Urinary bladder (tissue), 3 donors: ENCODE measurements at regions not wholly inside any gene's neighbourhood (a gene's known extent, or its start where the extent isn't known, plus 50 kb on each side); places are given as distances from the start of the nearest gene placed in this dataset.

Experiments used
- DNase-seq: peaks from one replicate; pipeline ENCODE4 v3.0.0-alpha.2; 2015; ENCODE audit errors: extremely low spot score
- H3K27ac ChIP-seq: one replicate; pipeline ENCODE4 v1.5.1; 2013; ENCODE audit warnings: low read depth, mild to moderate bottlenecking, moderate library complexity
- H3K36me3 ChIP-seq: one replicate; pipeline ENCODE4 v1.6.1; 2013; ENCODE audit warnings: mild to moderate bottlenecking, moderate library complexity; ENCODE audit not compliant: insufficient read depth
- H3K4me1 ChIP-seq: one replicate; pipeline ENCODE4 v1.6.1; 2013; ENCODE audit warnings: mild to moderate bottlenecking, moderate library complexity; ENCODE audit not compliant: insufficient read depth
- H3K4me3 ChIP-seq: one replicate; pipeline ENCODE4 v1.5.1; 2013; ENCODE audit warnings: low read depth, low read length
- WGBS: extraction: QIAGEN DNeasy Blood & Tissue Kit; methylation state at CpG from one replicate; pipeline ENCODE4 v1.1.7; 2013; 5-methylcytosine and 5-hydroxymethylcytosine counted together
- donor health status: healthy with polysubstance abuse.
- donor health status: healthy.

DNA sequence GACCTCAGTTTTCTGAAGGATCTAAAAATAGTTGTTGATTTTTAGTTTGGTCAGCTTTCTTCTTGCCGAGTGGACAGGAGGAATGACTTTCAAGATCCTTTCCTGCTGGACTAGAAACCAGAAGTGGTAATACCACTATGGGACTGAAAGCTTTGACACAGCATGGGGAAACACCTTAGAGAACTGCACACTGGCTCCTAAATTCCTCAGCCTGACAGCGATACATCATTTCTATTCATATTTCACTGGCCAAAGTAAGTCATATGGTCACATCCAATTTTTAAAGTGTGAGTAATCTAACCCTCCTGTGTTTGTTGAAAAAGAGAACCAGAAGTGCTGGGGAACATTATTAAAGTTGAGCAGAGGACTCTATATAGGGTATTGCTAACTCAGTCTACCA is 244.7 kb upstream of the MMADHC start:
- Histone ChIP-seq H3K4me1 (no peaks in the 10 kb centered on the region), H3K27ac (no peak overlapping the region), H3K36me3 (no peaks in the 10 kb centered on the region), H3K4me3 (no peak overlapping the region)
- WGBS = 90% methylated on average over 2 of the region's 2 CpGs
- DNase-seq = no peak

DNA sequence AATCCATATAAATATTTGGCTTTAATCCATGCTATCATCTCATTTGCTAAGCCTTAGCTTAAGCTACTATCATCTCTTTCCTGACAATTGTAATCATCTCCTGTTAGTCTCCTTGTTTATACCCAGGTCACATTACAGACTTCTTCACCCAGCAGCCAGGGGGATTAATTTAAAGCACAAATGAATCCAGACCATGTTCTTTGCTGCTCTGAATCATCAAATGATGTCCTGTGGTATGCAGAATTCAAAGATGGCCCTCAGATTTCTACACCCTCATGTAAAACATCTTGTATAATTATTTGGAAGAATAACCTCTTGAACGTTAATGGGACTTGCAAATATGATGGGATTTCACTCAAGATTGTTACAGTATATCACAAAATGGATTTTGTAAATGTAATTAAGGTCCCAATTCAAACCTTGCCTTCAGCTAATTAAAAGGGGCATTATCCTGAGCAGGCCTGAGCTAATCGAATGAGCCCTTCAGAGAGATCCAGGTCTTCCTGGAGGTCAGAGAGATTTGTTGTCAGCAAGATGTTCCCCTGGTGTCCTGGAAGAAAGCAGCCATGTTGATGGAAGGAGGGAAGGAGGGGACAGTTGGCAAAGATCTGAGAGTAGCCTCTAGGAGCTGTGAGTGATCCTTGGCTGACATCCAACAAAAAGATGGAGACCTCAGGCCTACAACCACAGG is 241.1 kb upstream of the MMADHC start:
- H3K27ac ChIP-seq = no peak overlapping the region
- H3K4me3 ChIP-seq = no peak overlapping the region
- DNase-seq = no peak
- WGBS = 94% methylated on average over 2 of the region's 2 CpGs
- H3K36me3 ChIP-seq = no peaks in the 10 kb centered on the region
- no peaks in the 10 kb centered on the region for H3K4me1 ChIP-seq

DNA sequence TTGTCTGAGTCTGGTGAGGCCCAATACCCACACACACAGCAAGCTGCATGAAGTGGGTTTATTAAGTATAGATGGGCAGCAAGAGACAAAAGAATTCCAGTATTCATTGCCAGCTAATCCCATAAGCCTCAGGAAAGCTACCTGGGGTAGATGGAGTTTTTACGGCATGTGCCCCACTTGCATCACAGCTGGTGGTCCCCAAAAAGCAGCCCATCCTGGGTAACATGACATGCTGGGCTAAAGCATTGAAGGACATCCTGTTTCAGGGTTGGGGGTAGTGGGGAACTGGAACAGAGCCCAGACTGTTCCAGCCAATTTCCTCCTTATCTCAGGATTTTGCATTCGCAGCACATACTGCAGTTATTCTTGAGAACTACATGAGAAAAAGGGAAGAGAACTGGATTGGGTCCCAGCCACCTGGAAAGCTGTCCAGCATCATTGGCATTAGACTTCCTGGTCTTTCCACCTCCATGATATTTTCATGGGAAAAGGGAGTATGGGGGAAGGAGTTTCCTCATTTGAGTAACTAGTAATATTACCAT is 240.1 kb upstream of the MMADHC start:
- H3K36me3 ChIP-seq = no peaks in the 10 kb centered on the region
- H3K4me1 ChIP-seq = no peaks in the 10 kb centered on the region
- no peak overlapping the region for H3K27ac ChIP-seq
- WGBS = 77% methylated on average over 2 of the region's 2 CpGs
- no peak for DNase-seq
- H3K4me3 ChIP-seq = no peak overlapping the region

DNA sequence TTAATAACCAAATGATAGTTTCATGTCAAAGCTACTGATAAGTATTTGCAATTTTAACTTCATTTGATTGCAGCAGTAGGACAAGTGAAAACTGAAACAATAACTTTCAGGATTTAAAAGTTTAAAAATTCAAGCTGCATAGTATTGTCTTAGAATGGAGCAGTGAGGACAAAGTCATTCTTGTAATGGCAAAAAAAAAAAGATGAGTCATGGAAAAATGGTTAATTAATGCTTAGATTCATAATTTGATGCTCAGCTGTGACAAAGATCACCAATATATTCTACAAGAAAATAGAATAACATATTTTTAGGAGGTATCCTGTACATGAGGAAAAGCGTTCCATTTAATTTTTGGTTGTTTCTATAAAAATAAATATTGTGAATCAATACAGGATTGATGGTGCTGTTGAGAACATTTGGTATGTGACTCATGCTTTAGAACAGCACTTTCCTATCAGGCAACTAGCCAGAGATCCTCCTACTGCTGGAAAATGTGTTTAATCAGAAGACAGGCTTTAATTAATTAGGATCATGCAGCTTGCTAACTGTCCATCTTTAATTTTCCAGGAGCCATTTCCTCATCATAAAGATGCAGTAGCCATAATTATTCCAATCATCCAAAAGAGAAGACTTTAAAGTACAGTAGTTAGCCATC is 239.0 kb upstream of the MMADHC start:
- H3K27ac ChIP-seq = no peak overlapping the region
- no peak for DNase-seq
- no peak overlapping the region for H3K4me3 ChIP-seq
- WGBS = 86% methylated on average over 1 of the region's 1 CpG
- no peaks in the 10 kb centered on the region for H3K4me1 ChIP-seq
- no peaks in the 10 kb centered on the region for H3K36me3 ChIP-seq

DNA sequence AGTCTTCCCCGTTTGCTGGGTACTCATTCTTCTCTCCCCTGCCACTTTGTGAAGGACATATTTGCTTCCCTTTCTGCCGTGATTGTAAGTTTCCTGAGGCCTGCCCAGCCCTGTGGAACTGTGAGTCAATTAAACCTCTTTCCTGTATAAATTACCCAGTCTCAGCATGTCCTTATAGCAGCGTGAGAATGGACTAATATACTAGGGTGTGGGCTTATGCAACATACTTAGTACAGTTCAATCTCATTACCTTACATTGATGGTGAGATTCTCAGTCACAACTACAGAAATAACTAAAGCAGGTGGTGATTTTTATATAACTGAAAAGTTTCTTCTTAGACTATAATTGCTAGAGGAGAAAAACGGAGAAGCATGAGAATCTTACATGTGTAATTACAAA is 237.9 kb upstream of the MMADHC start:
- no peaks in the 10 kb centered on the region for H3K36me3 ChIP-seq
- no peak for DNase-seq
- H3K4me1 ChIP-seq = no peaks in the 10 kb centered on the region

DNA sequence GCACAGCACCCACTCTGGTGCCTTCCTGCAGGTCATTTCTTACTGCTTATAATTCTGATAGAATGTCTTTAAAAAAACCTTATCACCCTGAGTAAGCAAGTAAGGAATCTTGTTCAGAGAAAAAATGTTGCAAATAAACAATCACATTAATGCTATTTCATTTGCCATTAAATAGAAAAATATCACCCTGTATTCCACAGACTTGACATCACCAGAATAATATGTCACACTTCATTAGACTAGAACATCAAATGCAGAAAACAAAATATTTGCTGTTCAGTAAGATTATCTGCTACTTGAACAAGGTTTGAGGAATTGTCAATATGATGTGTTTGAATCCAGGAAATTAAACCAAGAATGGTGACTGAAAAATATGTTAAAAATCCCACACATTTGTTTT is 236.6 kb upstream of the MMADHC start:
- H3K36me3 ChIP-seq = no peaks in the 10 kb centered on the region
- DNase-seq = no peak
- no peaks in the 10 kb centered on the region for H3K4me1 ChIP-seq
- H3K4me3 ChIP-seq = no peak overlapping the region
- H3K27ac ChIP-seq = no peak overlapping the region

More for the DNA sequence above, 237.9 kb upstream of the MMADHC start:
- no peak overlapping the region for H3K4me3 ChIP-seq
- H3K27ac ChIP-seq = no peak overlapping the region
- 78% methylated on average over 4 of the region's 4 CpGs for WGBS

DNA sequence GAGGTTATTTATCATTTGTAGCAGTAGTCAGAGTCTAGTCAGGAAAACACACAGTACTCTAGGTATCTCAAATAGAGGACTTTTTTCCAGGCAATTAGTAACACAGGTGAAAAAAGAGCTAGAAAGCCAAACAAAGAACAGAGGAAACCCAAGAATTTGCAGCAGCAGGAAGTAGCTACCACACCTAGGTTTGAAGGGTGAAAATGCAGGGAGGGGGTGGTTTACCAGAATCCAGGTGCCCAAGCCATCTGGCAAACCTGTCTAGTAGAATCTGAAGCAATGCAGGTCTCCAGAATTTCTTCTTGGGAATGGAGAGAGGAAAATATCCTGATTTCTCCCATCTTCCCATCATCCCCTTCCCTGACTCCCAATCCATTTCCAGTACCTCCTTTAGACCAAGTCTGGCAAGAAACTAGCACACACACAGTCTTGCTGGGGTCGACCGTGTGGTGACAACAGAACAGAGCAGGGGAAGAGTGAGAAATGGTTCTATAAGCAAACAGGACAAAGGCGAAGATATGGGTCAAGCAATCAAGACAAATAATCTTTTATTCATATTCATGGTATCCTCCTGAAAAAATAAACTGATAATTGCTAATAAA is 231.9 kb upstream of the MMADHC start:
- DNase-seq = no peak
- WGBS = 77% methylated on average over 3 of the region's 3 CpGs
- H3K4me3 ChIP-seq = no peak overlapping the region
- H3K36me3 ChIP-seq = no peaks in the 10 kb centered on the region
- no peak overlapping the region for H3K27ac ChIP-seq
- no peaks in the 10 kb centered on the region for H3K4me1 ChIP-seq

DNA sequence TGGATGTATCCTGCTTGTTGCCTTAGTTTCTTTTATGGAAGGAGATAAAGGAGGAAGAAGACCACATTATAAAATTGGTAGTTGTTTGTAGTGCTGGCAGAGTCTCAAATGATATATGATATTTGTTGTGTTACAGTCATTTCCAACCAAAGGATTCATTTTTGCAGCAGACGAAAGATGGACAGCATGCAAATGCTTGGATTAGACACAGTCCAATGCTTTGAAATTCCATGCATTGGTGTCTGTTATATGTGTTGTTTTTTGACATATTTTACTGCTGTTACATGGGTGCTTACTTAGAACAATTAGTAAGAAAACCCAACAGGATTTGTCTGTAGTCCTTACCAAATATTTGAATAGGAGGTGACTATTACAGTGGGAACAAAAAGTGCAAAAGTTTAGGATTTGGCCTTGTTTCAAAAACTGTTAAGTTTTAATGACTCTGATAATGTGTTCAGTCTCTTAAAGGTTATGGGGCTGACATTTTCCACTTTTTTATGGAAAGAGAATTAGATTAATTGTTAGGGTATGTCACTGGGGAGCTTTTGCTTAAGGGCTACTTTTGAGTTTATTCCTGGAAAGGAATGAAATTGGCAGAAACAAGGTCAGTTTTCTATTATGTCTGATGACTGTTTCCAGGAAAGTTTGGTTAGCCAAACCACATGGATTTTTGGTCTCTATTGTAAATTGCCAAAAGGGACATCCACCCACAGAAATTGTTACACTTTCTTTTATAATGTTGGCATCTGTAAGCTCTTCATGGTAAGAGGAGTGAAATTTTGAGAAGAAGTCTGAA is 229.4 kb upstream of the MMADHC start:
- Histone ChIP-seq H3K36me3 (no peaks in the 10 kb centered on the region), H3K27ac (no peak overlapping the region), H3K4me1 (no peaks in the 10 kb centered on the region), H3K4me3 (no peak overlapping the region)
- no peak for DNase-seq
- WGBS = 88% methylated on average over 1 of the region's 1 CpG

DNA sequence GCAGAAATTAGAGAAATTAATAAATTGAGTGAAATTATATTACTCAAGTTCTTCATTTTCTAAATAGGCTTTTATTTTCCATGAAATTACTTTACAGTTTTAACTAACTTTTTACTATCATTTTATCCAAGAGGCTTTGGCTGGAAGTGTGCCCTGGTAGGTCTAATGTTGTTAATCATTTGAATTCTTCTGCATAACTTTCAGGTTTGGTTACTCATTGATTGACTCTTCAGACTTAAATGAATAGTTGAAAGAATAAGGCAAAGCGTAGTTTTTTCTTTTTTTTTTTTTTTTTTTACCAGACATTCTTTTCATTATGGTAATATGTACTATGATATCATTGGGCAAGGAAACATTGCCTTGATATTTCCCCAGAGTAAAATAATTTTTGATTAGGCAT is 228.4 kb upstream of the MMADHC start:
- Histone ChIP-seq H3K36me3 (no peaks in the 10 kb centered on the region), H3K27ac (no peak overlapping the region), H3K4me1 (no peaks in the 10 kb centered on the region), H3K4me3 (no peak overlapping the region)
- WGBS = 96% methylated on average over 1 of the region's 1 CpG
- no peak for DNase-seq

DNA sequence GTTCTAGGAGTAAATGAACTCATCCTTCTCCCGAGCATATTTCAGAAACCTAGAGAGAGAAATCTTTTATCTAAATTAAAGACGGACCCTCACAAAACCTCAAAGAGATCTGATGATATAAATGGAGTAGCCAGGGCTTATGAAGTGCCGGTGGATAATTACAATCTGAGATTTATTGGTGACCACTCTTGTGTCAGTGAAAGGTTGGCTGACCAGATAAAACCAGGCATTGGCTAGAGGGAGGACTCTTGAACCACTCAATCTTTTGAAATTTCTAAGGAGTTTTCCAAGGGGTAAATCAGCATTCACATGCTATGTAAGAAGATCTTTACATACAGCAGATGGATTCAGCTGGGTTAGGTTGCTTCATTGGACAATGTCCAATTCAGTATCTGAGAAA is 227.3 kb upstream of the MMADHC start:
- no peaks in the 10 kb centered on the region for H3K36me3 ChIP-seq
- no peak overlapping the region for H3K4me3 ChIP-seq
- WGBS = 61% methylated on average over 3 of the region's 3 CpGs
- no peak for DNase-seq
- H3K4me1 ChIP-seq = no peaks in the 10 kb centered on the region
- H3K27ac ChIP-seq = no peak overlapping the region

DNA sequence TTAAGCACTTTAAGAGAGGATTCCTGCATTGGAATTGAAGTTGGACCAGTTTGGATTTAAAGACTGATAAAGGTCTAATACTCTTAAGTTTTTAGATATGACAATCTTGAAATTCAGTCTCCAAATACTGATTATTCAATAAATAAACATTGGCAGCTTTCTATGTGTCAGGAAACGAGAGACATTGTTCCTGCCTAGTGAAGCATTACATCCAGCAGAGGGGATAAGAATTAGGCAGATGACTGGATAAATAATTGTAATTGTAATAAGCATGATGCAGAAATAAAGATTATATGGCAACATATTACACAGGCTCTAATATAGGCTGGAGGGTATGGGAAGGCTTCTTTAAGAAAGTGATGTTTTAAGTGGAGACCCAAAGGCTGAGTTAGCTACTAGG is 226.5 kb upstream of the MMADHC start:
- Histone ChIP-seq H3K4me1 (no peaks in the 10 kb centered on the region), H3K27ac (no peak overlapping the region), H3K36me3 (no peaks in the 10 kb centered on the region), H3K4me3 (no peak overlapping the region)
- WGBS = 78% methylated on average over 1 of the region's 1 CpG
- no peak for DNase-seq

DNA sequence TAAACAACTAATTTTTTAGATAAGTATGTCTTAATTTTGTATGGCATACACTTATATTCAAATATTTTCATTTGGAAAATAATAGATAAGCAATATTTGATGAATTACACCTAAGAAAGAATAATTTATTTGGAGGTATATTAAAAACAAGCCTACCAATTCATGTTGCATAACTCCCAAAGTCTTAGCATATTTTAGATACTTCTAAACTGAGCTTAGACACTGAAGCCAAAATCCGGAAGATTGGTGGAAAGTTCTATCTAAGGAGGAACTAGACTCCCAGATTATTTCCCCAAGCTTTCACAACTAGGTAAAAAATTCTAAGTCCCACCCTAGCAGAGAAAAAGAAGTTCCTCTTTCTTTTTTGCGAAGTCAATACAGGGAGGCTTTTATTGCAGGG is 221.0 kb upstream of the MMADHC start:
- H3K4me1 ChIP-seq = no peaks in the 10 kb centered on the region
- 80% methylated on average over 2 of the region's 2 CpGs for WGBS

DNA sequence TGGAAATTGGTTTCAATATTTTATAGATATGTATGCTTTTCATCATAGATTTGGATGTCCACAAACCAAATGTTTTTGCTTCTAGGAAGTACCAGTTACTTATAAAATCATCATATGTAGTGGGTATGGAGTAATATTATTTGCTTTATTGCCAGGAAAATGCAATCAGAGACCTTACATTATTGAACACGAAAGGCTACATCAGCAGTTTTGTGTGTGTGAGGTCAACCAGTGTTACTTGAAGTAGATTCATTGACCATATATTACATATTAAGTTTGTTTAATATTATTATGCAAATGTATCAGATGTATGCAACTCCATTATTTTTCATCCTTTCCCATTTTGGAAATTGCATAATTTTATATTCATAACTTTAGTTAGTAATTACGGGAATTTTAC is 219.1 kb upstream of the MMADHC start:
- Histone ChIP-seq H3K27ac (no peak overlapping the region), H3K36me3 (no peaks in the 10 kb centered on the region)
- WGBS = 93% methylated on average over 2 of the region's 2 CpGs

More for the DNA sequence above, 221.0 kb upstream of the MMADHC start:
- no peaks in the 10 kb centered on the region for H3K36me3 ChIP-seq
- no peak for DNase-seq
- no peak overlapping the region for H3K4me3 ChIP-seq
- no peak overlapping the region for H3K27ac ChIP-seq

More for the DNA sequence above, 219.1 kb upstream of the MMADHC start:
- H3K4me1 ChIP-seq = no peaks in the 10 kb centered on the region
- no peak overlapping the region for H3K4me3 ChIP-seq
- DNase-seq = no peak
